HG03060 (cell line): ENCODE measurements at regions not wholly inside any gene's neighbourhood (a gene's known extent, or its start where the extent isn't known, plus 50 kb on each side); places are given as distances from the start of the nearest gene placed in this dataset.

Source experiments
- ATAC-seq: cut with Tn5 transposase; IDR thresholded peaks from one replicate; pipeline ENCODE4 v1.9.1; 2021; ENCODE audit warnings: low read depth, moderate number of reproducible peaks; ENCODE audit not compliant: unreplicated experiment

GRCh38 chr9:75826314-75826713, 64.2 kb upstream of the PCSK5 start:
- ATAC-seq = no peak

- no peak for ATAC-seq
These were observed 60.2 kb upstream of the PCSK5 start for GRCh38 chr9:75830303-75830702.

GRCh38 chr9:75833778-75834177, 56.7 kb upstream of the PCSK5 start:
- ATAC-seq = no peak

GRCh38 chr9:75834878-75835277, 55.6 kb upstream of the PCSK5 start:
- no peak for ATAC-seq
